ENCODE measurements at regions not wholly inside any gene's neighbourhood (a gene's known extent, or its start where the extent isn't known, plus 50 kb on each side); places are given as distances from the start of the nearest gene placed in this dataset.

GRCh38 chr3:157633241-157633640 lies 130.0 kb upstream of the VEPH1 start:
- ATAC-seq = no peak
- Histone ChIP-seq H3K9me3 (no peaks in the 10 kb centered on the region), H3K4me3 (no peak overlapping the region), H3K4me1 (ENCODE audit: low read depth) (no peaks in the 10 kb centered on the region), H3K36me3 (ENCODE audit: low read depth) (no peaks in the 10 kb centered on the region)
- DNase-seq = no peak
- intact Hi-C loops (cut with DNase I, micrococcal nuclease) = no loop called here
- no peak for TF ChIP-seq CTCF (IDR thresholded peaks at IDR 0.05)

DNA sequence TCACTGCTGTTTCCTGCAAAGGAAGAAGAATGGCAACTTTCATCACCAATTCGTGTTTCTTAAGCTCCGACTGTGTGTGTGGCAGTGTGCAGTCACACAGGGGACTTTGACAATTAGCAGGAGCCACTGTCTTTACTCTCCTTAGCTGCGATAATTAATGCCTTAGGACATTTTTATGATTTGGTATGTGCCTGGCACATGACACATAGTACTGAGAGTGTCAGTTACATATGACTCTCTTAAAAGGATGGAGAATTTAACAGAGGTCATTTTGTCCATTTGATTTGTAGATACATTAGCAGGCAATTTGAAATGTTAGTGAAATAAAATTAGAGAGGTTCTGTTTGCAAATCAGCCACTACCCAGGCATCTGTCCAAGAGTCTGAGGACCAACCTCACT lies 128.9 kb upstream of the VEPH1 start:
- ATAC-seq (no peak), DNase-seq (no peak)
- Histone ChIP-seq H3K4me3 (no peak overlapping the region), H3K36me3 (ENCODE audit: low read depth) (no peaks in the 10 kb centered on the region), H3K9me3 (no peaks in the 10 kb centered on the region), H3K4me1 (ENCODE audit: low read depth) (no peaks in the 10 kb centered on the region)
- TF ChIP-seq CTCF (IDR thresholded peaks at IDR 0.05) = no peak
- intact Hi-C loops (cut with DNase I, micrococcal nuclease) = no loop called here

GRCh38 chr3:157631478-157631877 lies 128.3 kb upstream of the VEPH1 start:
- ATAC-seq (no peak), DNase-seq (no peak)
- Histone ChIP-seq H3K4me1 (ENCODE audit: low read depth) (no peaks in the 10 kb centered on the region), H3K4me3 (no peak overlapping the region), H3K36me3 (ENCODE audit: low read depth) (no peaks in the 10 kb centered on the region), H3K9me3 (no peaks in the 10 kb centered on the region)
- intact Hi-C loops (cut with DNase I, micrococcal nuclease) = no loop called here
- no peak for TF ChIP-seq CTCF (IDR thresholded peaks at IDR 0.05)

DNA sequence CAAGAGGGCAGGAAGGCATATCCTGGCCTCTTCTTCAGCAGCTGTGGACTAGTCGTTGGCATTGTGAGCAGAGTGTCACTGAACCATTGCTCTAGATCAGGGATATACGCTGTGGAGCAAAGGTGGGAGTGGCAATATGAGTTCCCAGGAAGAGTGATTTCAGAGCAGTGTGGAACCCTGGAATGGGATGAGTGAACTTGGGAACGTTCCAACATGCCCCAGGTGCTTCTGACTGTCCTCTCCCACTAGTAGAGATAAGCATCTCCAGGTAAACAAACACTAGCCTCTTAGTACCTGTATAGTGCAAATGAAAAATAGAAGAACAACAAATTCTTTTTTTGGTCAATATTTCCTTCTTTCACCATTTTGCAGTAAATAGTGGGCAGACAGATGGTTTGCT lies 123.6 kb upstream of the VEPH1 start:
- intact Hi-C loops (cut with DNase I, micrococcal nuclease) = no loop called here
- ATAC-seq (no peak), DNase-seq (no peak)
- no peak for TF ChIP-seq CTCF (IDR thresholded peaks at IDR 0.05)
- Histone ChIP-seq H3K4me3 (no peak overlapping the region), H3K4me1 (ENCODE audit: low read depth) (no peaks in the 10 kb centered on the region), H3K36me3 (ENCODE audit: low read depth) (no peaks in the 10 kb centered on the region), H3K9me3 (no peaks in the 10 kb centered on the region)

DNA sequence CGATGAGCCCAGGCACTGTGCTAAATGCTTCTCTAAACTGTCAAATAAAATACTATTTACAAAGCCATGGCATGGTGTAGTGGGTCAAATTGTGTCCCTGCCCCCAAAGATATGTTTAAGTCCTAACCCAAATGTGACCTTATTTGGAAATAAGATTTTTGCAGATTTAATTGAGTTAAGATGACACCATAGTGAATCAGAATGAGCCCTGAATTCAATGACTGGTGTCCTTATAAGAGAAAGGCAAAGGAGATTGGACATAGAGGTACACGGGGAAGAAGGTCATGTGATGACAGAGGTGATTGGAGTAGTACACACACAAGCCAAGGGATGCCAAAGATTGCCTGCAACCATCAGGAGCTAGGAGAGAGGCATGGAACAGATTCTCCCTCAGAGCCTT lies 121.6 kb upstream of the VEPH1 start:
- no peaks in the 10 kb centered on the region for H3K36me3 ChIP-seq (ENCODE audit: low read depth)
- H3K4me1 ChIP-seq (ENCODE audit: low read depth) = no peaks in the 10 kb centered on the region
- intact Hi-C loops (cut with DNase I, micrococcal nuclease) = no loop called here
- ATAC-seq = no peak
- DNase-seq = no peak
- no peak overlapping the region for H3K4me3 ChIP-seq
- H3K9me3 ChIP-seq = no peaks in the 10 kb centered on the region
- no peak for TF ChIP-seq CTCF (IDR thresholded peaks at IDR 0.05)

- H3K9me3 ChIP-seq = no peaks in the 10 kb centered on the region
- no peaks in the 10 kb centered on the region for H3K36me3 ChIP-seq (ENCODE audit: low read depth)
- no peak for TF ChIP-seq CTCF (IDR thresholded peaks at IDR 0.05)
- ATAC-seq = no peak
- DNase-seq = no peak
- H3K4me3 ChIP-seq = no peak overlapping the region
- no peaks in the 10 kb centered on the region for H3K4me1 ChIP-seq (ENCODE audit: low read depth)
- intact Hi-C loops (cut with DNase I, micrococcal nuclease) = no loop called here
These were observed 115.7 kb upstream of the VEPH1 start for GRCh38 chr3:157618886-157619285.

All from mucosa of descending colon (tissue), 3 donors.